ENCODE measurements at regions not wholly inside any gene's neighbourhood (a gene's known extent, or its start where the extent isn't known, plus 50 kb on each side); places are given as distances from the start of the nearest gene placed in this dataset.

GRCh38 chr2:139225961-139226360 is 445.8 kb upstream of the NXPH2 start:
- TF ChIP-seq EZH2 (IDR thresholded peaks at IDR 0.05; ENCODE audit: borderline replicate concordance, insufficient read depth, low read length, poor library complexity, severe bottlenecking) (no peak), CTCF (IDR thresholded peaks at IDR 0.05; ENCODE audit: poor library complexity, severe bottlenecking) (no peak), MXI1 (conservative IDR thresholded peaks at IDR 0.05; ENCODE audit: poor library complexity, severe bottlenecking) (no peak), TAF1 (IDR thresholded peaks at IDR 0.05; ENCODE audit: low read depth) (no peak), EP300 (conservative IDR thresholded peaks at IDR 0.05; ENCODE audit: poor library complexity, severe bottlenecking) (no peak), POLR2AphosphoS5 (IDR thresholded peaks at IDR 0.05) (no peak), REST (IDR thresholded peaks at IDR 0.05; ENCODE audit: borderline replicate concordance) (no peak)
